IMR-90 (cell line): ENCODE measurements at regions not wholly inside any gene's neighbourhood (a gene's known extent, or its start where the extent isn't known, plus 50 kb on each side); places are given as distances from the start of the nearest gene placed in this dataset.
A peak's percentile ranks its signal among the peaks of the same experiment; 100 is the strongest.
"Not testable (repeated sequence)": the region's sequence is repeated elsewhere in the genome, so short reads cannot be mapped to it uniquely, and the experiment has no call there.

Experiments
- ATAC-seq: fragments of 200-7000 bp; cut with Tn5 transposase; 2 replicates; pipeline ENCODE4 v1.9.1; 2020; ENCODE audit warnings: low read depth, mild to moderate bottlenecking, moderate library complexity
- BruUV-seq: library from RNA; stranded (reverse); fragments of 400-500 nt; replicated peaks from 2 replicates; lab custom pipeline; 2021; lab: Mats Ljungman, UMichigan
- CTCF ChIA-PET: fragments of 300-600 bp; formaldehyde crosslinking; extraction: SDS; loops from one replicate; lab custom pipeline; 2021; ENCODE audit warnings: antibody characterized with exemption; lab: Yijun Ruan, JAX
- POLR2A ChIA-PET: fragments of 300-600 bp; sonication (Branson Sonifier 250); formaldehyde crosslinking; loops from one replicate; lab custom pipeline; 2022; ENCODE audit warnings: antibody characterized with exemption; ENCODE audit not compliant: unreplicated experiment; lab: Charles Lee
- DNase-seq: peaks from one replicate; pipeline ENCODE4 v3.0.0; 2013
- H2AFZ ChIP-seq: replicated peaks from 2 replicates; pipeline ENCODE3; 2013; ENCODE audit warnings: low read length, mild to moderate bottlenecking; ENCODE audit not compliant: poor library complexity
- H2AK5ac ChIP-seq: 2 replicates; pipeline ENCODE4 v1.6.1; 2013; ENCODE audit warnings: low read depth, low read length, inconsistent platforms
- H2AK9ac ChIP-seq: replicated peaks from 2 replicates; pipeline ENCODE3; 2013; ENCODE audit warnings: mild to moderate bottlenecking, low read depth, low read length, moderate library complexity; ENCODE audit not compliant: poor library complexity
- H2BK120ac ChIP-seq: 2 replicates; pipeline ENCODE4 v1.6.1; 2013; ENCODE audit warnings: low read depth, low read length, inconsistent platforms
- H2BK15ac ChIP-seq: 3 replicates; pipeline ENCODE4 v1.6.1; 2013; ENCODE audit warnings: low read depth, low read length, inconsistent platforms
- H2BK20ac ChIP-seq: 2 replicates; pipeline ENCODE4 v1.6.1; 2013; ENCODE audit warnings: low read depth, mild to moderate bottlenecking, inconsistent platforms, low read length, moderate library complexity
- H2BK5ac ChIP-seq: 2 replicates; pipeline ENCODE4 v1.6.1; 2013; ENCODE audit warnings: mild to moderate bottlenecking, low read depth, low read length, inconsistent platforms; ENCODE audit not compliant: poor library complexity, severe bottlenecking
- H3K14ac ChIP-seq: replicated peaks from 2 replicates; pipeline ENCODE4 v1.6.1; 2013; ENCODE audit warnings: low read depth, low read length, inconsistent platforms
- H3K18ac ChIP-seq: 2 replicates; pipeline ENCODE4 v1.6.1; 2013; ENCODE audit warnings: low read depth, low read length, control low read depth
- H3K23ac ChIP-seq: 2 replicates; pipeline ENCODE4 v1.6.1; 2013; ENCODE audit warnings: low read depth, low read length, inconsistent platforms
- H3K27ac ChIP-seq: 2 replicates; pipeline ENCODE4 v1.5.1; 2013; ENCODE audit warnings: mild to moderate bottlenecking, control low read depth, low read length; ENCODE audit not compliant: insufficient read depth
- H3K27me3 ChIP-seq: 2 replicates; pipeline ENCODE4 v1.6.1; 2013; ENCODE audit warnings: low read length; ENCODE audit not compliant: control insufficient read depth, insufficient read depth
- H3K36me3 ChIP-seq: 2 replicates; pipeline ENCODE4 v1.6.1; 2013; ENCODE audit warnings: low read length, mixed read lengths; ENCODE audit not compliant: control insufficient read depth, insufficient read depth
- H3K4ac ChIP-seq: 2 replicates; pipeline ENCODE4 v1.6.1; 2013; ENCODE audit warnings: low read depth, low read length, inconsistent platforms
- H3K4me1 ChIP-seq: 2 replicates; pipeline ENCODE4 v1.6.1; 2013; ENCODE audit warnings: low read length, mixed read lengths; ENCODE audit not compliant: control insufficient read depth, insufficient read depth
- H3K4me2 ChIP-seq: 2 replicates; pipeline ENCODE4 v1.6.1; 2013; ENCODE audit warnings: low read depth, mild to moderate bottlenecking, control low read depth, low read length, moderate library complexity
- H3K4me3 ChIP-seq: 2 replicates; pipeline ENCODE4 v1.5.1; 2013; ENCODE audit warnings: low read depth, mild to moderate bottlenecking, control low read depth, low read length, moderate library complexity; ENCODE audit not compliant: insufficient read depth
- H3K56ac ChIP-seq: 2 replicates; pipeline ENCODE4 v1.6.1; 2013; ENCODE audit warnings: low read length, inconsistent platforms; ENCODE audit not compliant: insufficient read depth; ENCODE audit errors: extremely low read depth
- H3K79me1 ChIP-seq, 2 experiments: 2 replicates each; pipeline ENCODE4 v1.6.1; 2013; ENCODE audit warnings: low read length in 2 of 2, inconsistent platforms in 1 of 2, low read depth in 1 of 2
- H3K9ac ChIP-seq: 2 replicates; pipeline ENCODE4 v1.6.1; 2013; ENCODE audit warnings: low read depth, low read length, control low read depth
- H3K9me1 ChIP-seq: 2 replicates; pipeline ENCODE4 v1.6.1; 2013; ENCODE audit warnings: low read length, inconsistent platforms; ENCODE audit not compliant: insufficient read depth
- H3K9me3 ChIP-seq: 2 replicates; pipeline ENCODE4 v1.6.1; 2013; ENCODE audit warnings: low read length; ENCODE audit not compliant: control insufficient read depth, insufficient read depth
- H4K20me1 ChIP-seq: 2 replicates; pipeline ENCODE4 v1.6.1; 2013; ENCODE audit warnings: low read length, inconsistent platforms; ENCODE audit not compliant: insufficient read depth
- H4K5ac ChIP-seq: 2 replicates; pipeline ENCODE4 v1.6.1; 2013; ENCODE audit warnings: mild to moderate bottlenecking, low read depth, low read length, control low read depth
- H4K8ac ChIP-seq, 2 experiments: 2 replicates each; pipeline ENCODE4 v1.6.1; 2013; ENCODE audit warnings: low read depth in 2 of 2, low read length in 2 of 2, control low read depth in 1 of 2, inconsistent platforms in 1 of 2
- H4K91ac ChIP-seq: 2 replicates; pipeline ENCODE4 v1.6.1; 2013; ENCODE audit warnings: low read depth, low read length, inconsistent platforms; ENCODE audit not compliant: insufficient read depth
- CEBPB ChIP-seq: IDR thresholded peaks from 2 replicates; pipeline ENCODE4 v1.6.1; 2012; ENCODE audit warnings: low read depth, low read length, improper control_type of control experiment
- CHD1 ChIP-seq: IDR thresholded peaks from 2 replicates; pipeline ENCODE4 v1.6.1; 2012; ENCODE audit warnings: low read depth, low read length, improper control_type of control experiment
- RCOR1 ChIP-seq: IDR thresholded peaks from 2 replicates; pipeline ENCODE4 v1.6.1; 2012; ENCODE audit warnings: mild to moderate bottlenecking, low read length, improper control_type of control experiment; ENCODE audit not compliant: insufficient replicate concordance
- SMC3 ChIP-seq: fragments of 150-350 bp; IDR thresholded peaks from 2 replicates; pipeline ENCODE4 v1.6.1; 2016; ENCODE audit warnings: low read depth, mild to moderate bottlenecking, antibody characterized with exemption, low read length, moderate library complexity
- WGBS, 2 experiments: methylation state at CpG; one replicate each; pipeline versions ENCODE4 v1.1.5 to v1.1.7; 2013; ENCODE audit warnings: missing lambda C conversion rate in 2 of 2; ENCODE audit not compliant: insufficient read length in 1 of 2; ENCODE audit errors: extremely low coverage in 2 of 2; 5-methylcytosine and 5-hydroxymethylcytosine counted together
- dilution Hi-C: fragments of 300-500 bp; cut with HindIII; formaldehyde crosslinking; loops from one replicate; pipeline ENCODE4 v1.14.3; 2018; ENCODE audit warnings: low sequenced_read_pairs; ENCODE audit not compliant: unreplicated experiment
- in situ Hi-C: fragments of 300-500 bp; cut with MboI; formaldehyde crosslinking; loops from 3 replicates; pipeline ENCODE4 v1.14.3; 2019; ENCODE audit warnings: low sequenced_read_pairs, inconsistent platforms, mixed read lengths
- intact Hi-C: fragments of 100-400 bp; cut with micrococcal nuclease; formaldehyde crosslinking; loops from 2 replicates; pipeline ENCODE4 v1.10.0; 2022
- TF ChIP-seq, protein P1 (sequence below): conservative IDR thresholded peaks from 2 replicates; pipeline ENCODE4 v1.5.1; 2012; ENCODE audit warnings: mild to moderate bottlenecking, low read depth, low read length, improper control_type of control experiment

DNA sequence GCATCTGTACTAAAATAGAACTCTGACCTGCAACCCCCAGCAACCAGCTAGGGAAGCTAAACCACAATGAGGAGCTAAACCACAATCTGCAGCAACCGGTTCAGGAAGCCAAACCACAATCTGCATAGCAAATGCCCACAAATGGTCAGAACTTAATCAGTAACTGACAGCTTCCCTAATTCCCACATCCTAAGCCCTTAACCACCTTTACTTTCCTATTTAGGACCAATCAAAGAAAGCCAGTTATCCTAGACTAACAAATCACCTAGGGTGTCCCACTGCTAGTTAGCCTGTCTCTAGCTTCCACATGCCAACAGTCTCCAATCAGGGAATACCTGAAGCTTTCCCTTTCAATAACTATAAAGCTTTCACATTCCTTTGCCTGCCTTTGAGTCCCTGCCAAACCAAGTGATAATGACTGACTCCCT lies 424.6 kb upstream of the PTCHD4 start:
- no peak overlapping the region for H3K14ac ChIP-seq
- no peak overlapping the region for H3K56ac ChIP-seq
- ATAC-seq: no peak
- no peaks in the 10 kb centered on the region for H3K9me3 ChIP-seq
- no peak overlapping the region for H3K4me2 ChIP-seq
- no peak overlapping the region for H2BK5ac ChIP-seq
- ChIA-PET POLR2A (no interaction called here), CTCF (interaction anchor here (0.9 kb wide), 1 partner anchor 14 kb away, joined by 3 read pairs; no protein-coding TSS in a partner anchor)
- H2AK5ac ChIP-seq: no peak overlapping the region
- H2AK9ac ChIP-seq: no peak overlapping the region
- no peak overlapping the region for H3K18ac ChIP-seq
- H3K4me3 ChIP-seq: no peak overlapping the region
- H4K5ac ChIP-seq: no peak overlapping the region
- DNase-seq: peak; percentile 4
- no peak overlapping the region for H3K9ac ChIP-seq
- TF ChIP-seq, protein P1, sequence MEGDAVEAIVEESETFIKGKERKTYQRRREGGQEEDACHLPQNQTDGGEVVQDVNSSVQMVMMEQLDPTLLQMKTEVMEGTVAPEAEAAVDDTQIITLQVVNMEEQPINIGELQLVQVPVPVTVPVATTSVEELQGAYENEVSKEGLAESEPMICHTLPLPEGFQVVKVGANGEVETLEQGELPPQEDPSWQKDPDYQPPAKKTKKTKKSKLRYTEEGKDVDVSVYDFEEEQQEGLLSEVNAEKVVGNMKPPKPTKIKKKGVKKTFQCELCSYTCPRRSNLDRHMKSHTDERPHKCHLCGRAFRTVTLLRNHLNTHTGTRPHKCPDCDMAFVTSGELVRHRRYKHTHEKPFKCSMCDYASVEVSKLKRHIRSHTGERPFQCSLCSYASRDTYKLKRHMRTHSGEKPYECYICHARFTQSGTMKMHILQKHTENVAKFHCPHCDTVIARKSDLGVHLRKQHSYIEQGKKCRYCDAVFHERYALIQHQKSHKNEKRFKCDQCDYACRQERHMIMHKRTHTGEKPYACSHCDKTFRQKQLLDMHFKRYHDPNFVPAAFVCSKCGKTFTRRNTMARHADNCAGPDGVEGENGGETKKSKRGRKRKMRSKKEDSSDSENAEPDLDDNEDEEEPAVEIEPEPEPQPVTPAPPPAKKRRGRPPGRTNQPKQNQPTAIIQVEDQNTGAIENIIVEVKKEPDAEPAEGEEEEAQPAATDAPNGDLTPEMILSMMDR: no peak
- no peak for TF ChIP-seq SMC3
- TF ChIP-seq RCOR1: no peak
- TF ChIP-seq CEBPB: no peak
- no peak for TF ChIP-seq CHD1
- dilution Hi-C loops: no loop called here
- H2BK120ac ChIP-seq: no peak overlapping the region
- no peak overlapping the region for H4K8ac ChIP-seq
- no peak overlapping the region for H3K23ac ChIP-seq
- H3K27me3 ChIP-seq: peaks cover 5% of the 10 kb centered on the region
- no peaks in the 10 kb centered on the region for H3K36me3 ChIP-seq
- no peak overlapping the region for H3K27ac ChIP-seq
- no peak overlapping the region for H2BK15ac ChIP-seq
- no CpG with 5 or more reads among the region's 1 CpG for WGBS, 2 experiments
- no peak overlapping the region for H2BK20ac ChIP-seq
- no peak overlapping the region for H3K4ac ChIP-seq
- no peaks in the 10 kb centered on the region for H3K79me1 ChIP-seq
- H3K9me1 ChIP-seq: no peaks in the 10 kb centered on the region
- BruUV-seq: no TSS peak
- intact Hi-C loops: no loop called here
- H2AFZ ChIP-seq: no peak overlapping the region
- no peak overlapping the region for H4K91ac ChIP-seq
- H4K20me1 ChIP-seq: no peaks in the 10 kb centered on the region
- in situ Hi-C loops: no loop called here
- no peaks in the 10 kb centered on the region for H3K4me1 ChIP-seq

DNA sequence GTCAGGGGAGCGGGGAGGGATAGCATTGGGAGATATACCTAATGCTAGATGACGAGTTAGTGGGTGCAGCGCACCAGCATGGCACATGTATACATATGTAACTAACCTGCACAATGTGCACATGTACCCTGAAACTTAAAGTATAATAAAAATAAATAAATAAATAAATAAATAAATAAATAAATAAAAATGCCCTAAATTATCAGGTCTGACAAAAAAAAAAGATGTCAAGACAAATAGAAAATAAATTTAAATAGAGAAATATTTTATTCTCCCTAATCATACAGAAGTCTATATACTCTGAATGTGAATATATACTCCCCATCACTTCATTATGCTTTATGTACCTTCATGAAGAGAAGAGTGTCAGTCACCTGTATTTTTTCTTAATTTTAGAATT lies 420.0 kb upstream of the PTCHD4 start:
- H3K56ac ChIP-seq, in situ Hi-C loops, H3K4me3 ChIP-seq, H3K4me1 ChIP-seq, POLR2A ChIA-PET, H3K79me1 ChIP-seq, H2BK15ac ChIP-seq, H3K9me3 ChIP-seq, H3K18ac ChIP-seq, CTCF ChIA-PET, H4K91ac ChIP-seq, H3K9ac ChIP-seq, H4K8ac ChIP-seq, H3K36me3 ChIP-seq, H3K27ac ChIP-seq, H2AFZ ChIP-seq, intact Hi-C loops, BruUV-seq, ATAC-seq, dilution Hi-C loops, H3K9me1 ChIP-seq, H3K14ac ChIP-seq, H3K27me3 ChIP-seq, H2BK5ac ChIP-seq, H3K4me2 ChIP-seq, H2AK5ac ChIP-seq, H3K4ac ChIP-seq, H4K5ac ChIP-seq, H2AK9ac ChIP-seq, DNase-seq, H2BK20ac ChIP-seq, H4K20me1 ChIP-seq, H3K23ac ChIP-seq, H2BK120ac ChIP-seq: not testable (repeated sequence)
- no CpG with 5 or more reads among the region's 3 CpGs for WGBS, 2 experiments
